Smooth muscle cell (in vitro differentiated cells): ENCODE measurements at regions not wholly inside any gene's neighbourhood (a gene's known extent, or its start where the extent isn't known, plus 50 kb on each side); places are given as distances from the start of the nearest gene placed in this dataset.

Source experiments
- DNase-seq: peaks from one replicate; lab custom pipeline; 2025; ENCODE audit not compliant: unreplicated experiment; lab: John Stamatoyannopoulos, UW
- H2AFZ ChIP-seq: fragments of 200-600 bp; sonication (generic); 2 replicates; pipeline ENCODE4 v1.6.0; 2016; ENCODE audit warnings: antibody characterized with exemption, low read depth, mild to moderate bottlenecking
- H3F3A ChIP-seq: fragments of 200-600 bp; sonication (generic); 2 replicates; pipeline ENCODE4 v1.6.0; 2017; ENCODE audit warnings: antibody characterized with exemption, low read depth
- H3K27ac ChIP-seq: fragments of 200-600 bp; sonication (generic); 2 replicates; pipeline ENCODE4 v1.5.1; 2016; ENCODE audit warnings: low read depth, mild to moderate bottlenecking
- H3K27me3 ChIP-seq: fragments of 200-600 bp; sonication (generic); 2 replicates; pipeline ENCODE4 v1.6.1; 2016; ENCODE audit warnings: low read depth, mild to moderate bottlenecking
- H3K36me3 ChIP-seq: fragments of 200-600 bp; sonication (generic); 2 replicates; pipeline ENCODE4 v1.5.1; 2016; ENCODE audit warnings: low read depth
- H3K4me1 ChIP-seq: fragments of 200-600 bp; sonication (generic); 2 replicates; pipeline ENCODE4 v1.5.1; 2016; ENCODE audit warnings: low read depth
- H3K4me2 ChIP-seq: fragments of 200-600 bp; sonication (generic); 2 replicates; pipeline ENCODE4 v1.6.0; 2016; ENCODE audit warnings: mild to moderate bottlenecking
- H3K4me3 ChIP-seq: fragments of 200-600 bp; sonication (generic); 2 replicates; pipeline ENCODE4 v1.5.1; 2016; ENCODE audit warnings: mild to moderate bottlenecking
- H3K79me2 ChIP-seq: fragments of 200-600 bp; sonication (generic); 2 replicates; pipeline ENCODE4 v1.6.0; 2016; ENCODE audit warnings: low read depth, mild to moderate bottlenecking
- H3K9ac ChIP-seq: fragments of 200-600 bp; sonication (generic); 2 replicates; pipeline ENCODE4 v1.6.0; 2016; ENCODE audit warnings: low read depth
- H3K9me3 ChIP-seq: fragments of 200-600 bp; sonication (generic); replicated peaks from 2 replicates; pipeline ENCODE4 v1.5.1; 2016; ENCODE audit warnings: low read depth
- H4K20me1 ChIP-seq: fragments of 200-600 bp; sonication (generic); 2 replicates; pipeline ENCODE4 v1.6.0; 2016; ENCODE audit warnings: low read depth
- CTCF ChIP-seq: fragments of 200-600 bp; sonication (generic); IDR thresholded peaks from 2 replicates; pipeline ENCODE4 v1.5.1; 2017; ENCODE audit warnings: borderline replicate concordance, mild to moderate bottlenecking, antibody characterized with exemption; ENCODE audit not compliant: insufficient read depth, poor library complexity, severe bottlenecking
- WGBS: methylation state at CpG from one replicate; pipeline ENCODE4 v1.1.7; 2016; ENCODE audit warnings: low lambda C conversion rate; 5-methylcytosine and 5-hydroxymethylcytosine counted together

- Histone ChIP-seq H4K20me1 (no peaks in the 10 kb centered on the region), H3K9me3 (no peaks in the 10 kb centered on the region), H3K27me3 (no peaks in the 10 kb centered on the region), H3K4me3 (no peak overlapping the region), H3K9ac (no peak overlapping the region), H3K27ac (no peak overlapping the region), H3F3A (no peaks in the 10 kb centered on the region), H3K36me3 (no peaks in the 10 kb centered on the region), H3K4me1 (peaks cover 3% of the 10 kb centered on the region), H3K4me2 (peak overlapping the region; percentile 43), H3K79me2 (no peaks in the 10 kb centered on the region), H2AFZ (no peak overlapping the region)
- no peak for TF ChIP-seq CTCF
- no peak for DNase-seq
- 83% methylated on average over 2 of the region's 2 CpGs for WGBS
Observed at GRCh38 chr13:54628383-54628782, 1599.8 kb downstream of the OLFM4 start.

DNA sequence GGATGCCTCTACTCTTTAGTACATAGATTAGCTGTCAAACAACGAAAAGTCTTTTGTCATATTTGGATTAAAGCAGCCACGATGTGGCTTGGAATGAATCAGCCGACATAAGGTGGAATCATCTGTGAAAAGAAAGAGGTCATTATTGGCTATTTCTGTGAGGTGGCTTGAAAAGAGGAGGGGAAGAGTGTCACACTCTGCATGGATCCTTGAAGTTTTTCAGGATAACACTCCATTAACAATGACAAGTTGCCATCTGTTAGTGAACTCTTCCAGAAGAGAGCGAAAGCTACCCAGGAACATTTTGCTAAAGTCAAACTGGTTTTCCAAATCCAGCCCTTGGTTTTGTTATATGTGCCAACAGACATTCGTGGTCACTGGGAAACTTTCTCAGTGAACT is 1604.8 kb downstream of the OLFM4 start:
- no peak overlapping the region for H3K4me3 ChIP-seq
- no peak overlapping the region for H3K4me2 ChIP-seq
- no peaks in the 10 kb centered on the region for H3K27me3 ChIP-seq
- H3K36me3 ChIP-seq: no peaks in the 10 kb centered on the region
- no peaks in the 10 kb centered on the region for H3K9me3 ChIP-seq
- WGBS: 76% methylated on average over 5 of the region's 5 CpGs
- no peaks in the 10 kb centered on the region for H3K79me2 ChIP-seq
- no peak for DNase-seq
- H4K20me1 ChIP-seq: no peaks in the 10 kb centered on the region
- peaks cover 15% of the 10 kb centered on the region for H3K4me1 ChIP-seq
- TF ChIP-seq CTCF: no peak
- H3K9ac ChIP-seq: no peak overlapping the region
- H3F3A ChIP-seq: no peaks in the 10 kb centered on the region
- no peak overlapping the region for H3K27ac ChIP-seq
- no peak overlapping the region for H2AFZ ChIP-seq

- no peak for DNase-seq
- Histone ChIP-seq H3K4me2 (no peak overlapping the region), H3K4me1 (peaks cover 15% of the 10 kb centered on the region), H3K9me3 (no peaks in the 10 kb centered on the region), H3K4me3 (no peak overlapping the region), H3K36me3 (no peaks in the 10 kb centered on the region), H3K27ac (no peak overlapping the region), H4K20me1 (no peaks in the 10 kb centered on the region), H3K27me3 (no peaks in the 10 kb centered on the region), H2AFZ (no peak overlapping the region), H3F3A (no peaks in the 10 kb centered on the region), H3K9ac (no peak overlapping the region), H3K79me2 (no peaks in the 10 kb centered on the region)
- 94% methylated on average over 2 of the region's 2 CpGs for WGBS
- no peak for TF ChIP-seq CTCF
Observed at GRCh38 chr13:54636231-54636630, 1607.6 kb downstream of the OLFM4 start.

DNA sequence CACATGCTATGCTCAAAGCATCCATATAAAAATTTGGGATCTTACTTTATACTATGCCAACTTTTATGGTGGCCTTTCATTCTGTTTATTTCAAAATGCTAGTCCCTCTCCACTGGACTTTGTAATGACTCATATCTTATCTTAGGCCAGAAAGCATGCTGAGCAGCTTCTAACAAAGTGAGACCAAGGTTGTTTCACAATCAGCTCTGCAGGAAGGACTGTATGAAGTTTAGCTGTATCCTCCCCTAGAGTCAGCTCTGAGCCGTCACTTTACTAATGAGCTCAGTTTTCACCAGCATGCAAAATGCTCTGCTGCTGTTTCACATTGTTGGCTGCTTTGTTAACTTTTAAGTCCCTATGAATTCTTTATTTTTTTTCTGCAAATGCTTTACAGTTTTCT is 1608.8 kb downstream of the OLFM4 start:
- H3K27me3 ChIP-seq: no peaks in the 10 kb centered on the region
- no peaks in the 10 kb centered on the region for H3K9me3 ChIP-seq
- H3K4me3 ChIP-seq: no peak overlapping the region
- peaks cover 15% of the 10 kb centered on the region for H3K4me1 ChIP-seq
- no peaks in the 10 kb centered on the region for H3F3A ChIP-seq
- H3K9ac ChIP-seq: no peak overlapping the region
- TF ChIP-seq CTCF: no peak
- H4K20me1 ChIP-seq: no peaks in the 10 kb centered on the region
- H3K27ac ChIP-seq: peak overlapping the region; percentile 44
- no peak for DNase-seq
- H3K36me3 ChIP-seq: no peaks in the 10 kb centered on the region
- no peak overlapping the region for H2AFZ ChIP-seq
- no peaks in the 10 kb centered on the region for H3K79me2 ChIP-seq
- peak overlapping the region; percentile 51 for H3K4me2 ChIP-seq
- WGBS: 0% methylated on average over 1 of the region's 1 CpG
